ENCODE measurements at regions not wholly inside any gene's neighbourhood (a gene's known extent, or its start where the extent isn't known, plus 50 kb on each side); places are given as distances from the start of the nearest gene placed in this dataset.

DNA sequence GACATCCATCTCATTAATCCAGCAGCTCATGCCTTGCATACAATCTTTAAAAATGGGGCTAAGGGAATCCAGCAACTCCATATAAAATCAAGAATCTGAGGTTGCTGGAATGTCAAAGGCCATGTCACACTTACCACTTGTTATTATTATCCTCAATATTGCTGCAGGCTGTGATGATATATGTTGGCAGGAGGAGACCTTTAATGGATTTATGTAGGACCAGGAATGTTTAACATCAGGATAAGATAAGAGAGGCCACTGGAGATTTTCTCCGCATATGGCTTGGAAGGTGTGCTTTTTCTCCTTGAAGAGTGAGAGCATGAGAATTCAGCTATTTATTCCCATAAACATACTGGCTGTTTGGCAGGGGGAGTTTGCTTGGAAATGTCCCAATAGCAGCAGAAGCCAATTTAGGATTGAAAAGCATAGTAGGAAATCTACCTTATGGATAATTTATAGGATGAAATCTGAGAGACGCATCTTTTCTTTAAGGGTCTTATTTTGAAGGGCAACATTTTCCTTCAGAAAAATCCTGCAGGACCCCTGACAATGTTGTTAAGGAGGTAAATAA lies 481.4 kb downstream of the AGTPBP1 start:
- DNase-seq (ENCODE audit: low read depth, low spot score), result no peak

DNA sequence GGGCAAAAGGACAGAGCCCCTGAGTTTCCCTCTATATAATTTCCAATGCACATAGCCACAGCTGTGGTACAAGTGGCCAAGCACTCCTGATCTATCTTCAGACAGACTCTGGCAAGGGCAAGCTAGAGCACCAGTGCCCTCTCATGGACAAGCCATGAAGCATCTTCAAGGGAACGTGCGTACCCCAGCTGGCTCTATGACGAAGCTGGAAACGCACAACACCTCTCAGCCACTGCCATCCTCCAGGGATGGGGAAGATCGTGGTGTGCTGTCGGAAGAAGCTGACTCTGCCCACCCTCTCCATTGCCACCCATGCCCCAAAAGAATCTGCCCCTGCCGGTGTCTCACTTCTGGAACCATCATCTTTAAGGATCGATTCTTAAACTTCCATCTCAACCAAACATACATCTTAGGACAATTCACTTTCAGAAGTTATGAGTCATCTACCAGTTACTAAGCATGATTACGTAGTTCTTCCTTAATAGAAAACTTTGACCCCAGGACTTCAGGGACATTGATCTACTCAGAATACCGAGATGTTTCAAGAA lies 482.9 kb downstream of the AGTPBP1 start:
- DNase-seq (ENCODE audit: low read depth, low spot score), result peak; percentile 89

DNA sequence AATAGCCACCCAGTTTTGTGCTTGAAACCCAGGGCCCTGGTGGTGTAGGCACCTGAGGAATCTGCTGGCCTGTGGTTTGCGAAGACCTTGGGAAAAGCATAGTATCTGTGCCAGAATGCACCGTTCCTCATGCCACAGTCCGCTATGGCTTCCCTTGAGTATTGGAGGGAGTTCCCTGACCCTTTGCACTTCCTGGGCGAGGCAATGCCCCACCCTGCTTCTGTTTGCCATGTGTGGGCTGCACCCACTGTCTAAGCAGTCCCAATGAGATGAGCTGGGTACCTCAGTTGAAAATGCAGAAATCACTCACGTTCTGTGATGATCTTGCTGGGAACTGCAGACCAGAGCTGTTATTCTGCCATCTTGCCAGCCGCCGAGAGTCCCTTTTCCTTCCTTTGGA lies 483.5 kb downstream of the AGTPBP1 start:
- DNase-seq (ENCODE audit: low read depth, low spot score), result no peak

DNA sequence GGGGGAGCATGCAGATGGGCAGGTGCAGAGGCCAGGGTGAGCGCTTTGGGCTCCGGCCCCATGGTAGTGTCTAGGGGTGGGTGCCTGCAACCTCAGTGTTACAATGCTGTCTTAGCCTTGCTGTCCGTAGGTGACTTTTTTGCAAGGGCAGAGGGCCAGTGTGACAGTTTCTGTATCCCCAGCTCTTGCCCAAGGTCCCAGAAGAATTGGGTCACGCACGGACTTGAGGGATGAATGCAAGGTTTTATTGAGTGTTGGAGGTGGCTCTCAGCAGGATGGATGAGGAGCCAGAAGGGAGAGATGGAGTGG lies 492.5 kb downstream of the AGTPBP1 start:
- DNase-seq (ENCODE audit: low read depth, low spot score), result no peak

DNA sequence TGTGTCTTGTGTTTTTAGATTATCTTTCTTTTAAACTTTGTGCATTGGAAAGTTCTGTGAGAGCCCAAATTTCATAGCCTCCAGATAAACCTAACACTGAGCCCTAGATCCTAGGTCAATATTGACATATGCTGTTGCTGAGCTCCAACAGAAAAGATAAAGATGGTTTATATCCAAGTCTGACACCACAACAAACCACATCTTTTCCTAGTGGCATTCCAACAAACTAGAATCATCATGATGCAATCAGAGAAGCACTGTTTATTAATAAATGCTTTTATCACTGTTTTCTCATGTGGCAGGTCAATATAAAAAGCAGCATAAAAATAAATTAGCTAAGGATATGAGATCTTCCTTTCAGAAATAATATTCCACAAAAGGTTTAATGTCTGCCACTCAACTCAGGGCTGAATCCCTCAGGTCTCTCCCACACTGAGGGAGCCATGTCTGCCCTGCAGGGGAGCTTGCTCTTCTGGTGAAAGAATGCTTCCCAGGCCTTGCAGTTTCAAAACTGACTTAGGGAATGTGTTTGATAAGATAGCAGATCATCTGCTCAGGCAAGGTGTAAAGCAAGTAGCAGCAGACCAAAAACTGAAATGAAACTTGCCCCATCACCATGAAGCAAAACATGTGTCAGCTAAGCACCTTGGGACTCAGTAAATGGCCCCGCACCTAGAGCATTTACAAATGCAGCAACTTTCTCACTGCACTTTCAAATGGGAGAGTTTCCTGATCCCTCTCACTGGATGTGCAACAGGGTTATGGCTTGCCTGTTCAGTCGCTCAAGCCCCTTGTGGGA lies 493.0 kb downstream of the AGTPBP1 start:
- peak; percentile 70 for DNase-seq (ENCODE audit: low read depth, low spot score)

DNA sequence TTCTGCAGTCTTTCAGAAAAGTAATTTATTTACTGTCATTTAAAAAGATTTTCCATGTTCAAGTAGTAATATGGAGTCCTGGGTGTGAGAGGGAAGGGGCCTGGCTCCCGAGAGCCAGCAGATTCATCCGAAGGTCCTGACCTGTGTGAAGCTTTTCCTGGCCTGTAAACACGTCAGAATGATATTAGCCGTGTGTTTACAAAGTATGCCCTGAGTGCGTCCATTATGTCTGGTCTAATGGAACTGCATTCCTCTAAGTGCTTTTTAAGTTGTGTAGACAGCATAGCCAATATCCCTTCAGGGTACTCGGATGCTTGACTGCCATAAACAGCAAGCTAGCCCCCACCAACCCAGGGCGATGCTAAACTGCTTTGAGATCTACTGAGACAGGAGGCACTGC lies 495.2 kb downstream of the AGTPBP1 start:
- no peak for DNase-seq (ENCODE audit: low read depth, low spot score)

DNA sequence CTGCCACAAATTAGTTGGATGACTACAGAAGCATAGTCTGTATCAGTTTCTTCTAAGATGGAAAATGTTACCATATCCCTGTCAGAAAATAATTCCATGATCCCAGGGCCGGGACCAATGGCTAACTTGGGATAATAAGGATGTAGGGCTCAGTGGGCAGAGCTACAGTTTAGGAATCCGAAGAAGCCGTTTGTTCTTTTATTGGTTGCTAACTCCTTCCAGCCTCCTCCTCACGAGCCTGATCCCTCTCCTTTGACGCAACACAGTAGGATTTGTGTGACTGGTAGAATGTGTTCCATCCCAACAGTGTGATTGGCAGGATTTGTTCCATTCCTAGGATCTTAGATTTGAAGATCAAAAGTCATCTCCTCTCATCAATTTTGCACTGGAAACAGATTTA lies 496.9 kb downstream of the AGTPBP1 start:
- no peak for DNase-seq (ENCODE audit: low read depth, low spot score)

DNA sequence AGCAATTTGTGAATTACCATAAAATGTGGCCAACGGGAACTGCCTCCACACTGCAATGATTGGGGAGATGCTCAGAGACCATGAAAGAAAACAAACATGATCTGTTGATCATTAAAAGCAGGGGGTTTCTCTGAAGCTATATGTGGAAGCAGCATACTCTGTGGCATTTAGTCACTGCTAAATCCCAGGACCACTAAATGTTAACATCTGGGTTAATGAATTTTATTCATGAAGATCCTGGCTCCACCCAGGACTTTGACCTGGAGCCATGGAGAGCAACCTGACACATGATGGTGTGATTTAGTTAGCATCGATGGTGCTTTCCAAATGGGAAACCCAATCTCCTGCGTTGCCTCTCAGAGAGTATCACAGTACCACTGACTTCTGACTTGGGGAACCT lies 497.8 kb downstream of the AGTPBP1 start:
- DNase-seq (ENCODE audit: low read depth, low spot score), result no peak

DNA sequence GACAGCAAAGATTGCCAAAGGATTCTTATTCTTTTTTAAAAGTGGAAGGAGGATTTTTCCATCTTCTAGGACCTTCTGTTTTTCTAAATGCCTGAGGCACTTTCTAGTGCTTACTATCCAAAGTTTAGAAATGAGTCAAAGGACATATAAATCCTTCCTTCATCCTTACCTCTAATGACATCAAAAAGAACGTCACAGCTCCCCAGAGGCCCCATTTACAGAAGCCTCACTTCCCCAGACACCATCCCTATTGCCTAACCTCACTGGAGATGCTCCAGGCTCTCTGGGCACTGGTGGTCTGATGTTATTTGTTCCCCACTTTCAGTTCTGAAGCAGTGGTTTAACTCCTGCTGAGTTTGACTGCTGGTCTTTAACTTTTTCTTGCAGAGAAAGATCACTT lies 504.3 kb downstream of the AGTPBP1 start:
- no peak for DNase-seq (ENCODE audit: low read depth, low spot score)

DNA sequence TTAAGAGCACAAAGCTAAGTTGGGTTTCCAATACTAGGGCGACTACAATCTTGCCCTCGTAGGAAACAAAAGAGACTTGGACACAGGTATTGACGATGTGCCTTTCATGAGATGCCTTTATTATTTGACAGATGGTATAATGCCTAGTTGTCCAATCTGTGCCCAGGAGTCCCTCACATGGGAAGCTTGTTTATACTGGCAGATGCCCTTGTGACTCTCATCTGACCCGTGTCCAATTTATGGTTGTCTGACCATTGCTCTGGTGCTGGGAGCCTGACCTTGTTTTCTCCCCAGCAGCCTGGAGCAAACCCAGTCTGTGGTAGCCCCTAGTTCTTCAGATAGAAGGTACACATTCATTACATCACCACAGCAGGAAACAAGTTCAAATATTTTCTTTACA lies 511.7 kb downstream of the AGTPBP1 start:
- DNase-seq (ENCODE audit: low read depth, low spot score), result no peak

DNA sequence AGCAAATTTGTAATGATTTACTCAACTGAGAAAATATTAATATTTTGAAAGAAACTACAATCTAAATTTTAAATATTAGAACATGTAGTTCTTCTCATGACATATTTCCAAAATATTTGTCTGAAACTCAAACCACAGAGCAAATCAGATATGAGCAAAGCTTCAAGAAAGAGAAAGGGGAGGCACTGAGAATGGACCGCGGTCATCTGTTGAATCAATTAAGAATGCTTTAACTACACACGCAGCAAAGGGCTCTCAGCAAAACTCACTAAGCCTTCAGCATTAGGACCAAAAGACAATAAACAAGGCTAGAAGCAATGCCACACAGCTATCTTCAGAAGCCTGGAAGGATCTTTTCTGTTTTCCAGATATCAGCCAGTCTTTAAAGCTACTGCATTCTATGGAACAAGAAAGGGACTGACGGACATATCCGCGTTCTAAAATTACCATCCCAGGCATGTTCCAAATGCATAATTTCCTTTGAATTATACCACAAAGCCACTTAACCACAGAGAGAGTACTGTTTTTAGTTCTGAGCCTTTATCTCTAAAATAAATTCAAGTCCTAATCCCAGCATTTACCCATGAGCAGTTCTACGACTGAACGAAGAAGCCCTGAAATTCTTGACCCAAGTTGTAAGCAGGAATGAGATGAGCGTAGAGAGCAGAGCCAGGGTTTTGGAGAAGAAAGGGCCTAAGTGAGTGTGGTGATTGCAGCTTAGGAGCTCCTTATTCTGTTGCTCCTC lies 513.5 kb downstream of the AGTPBP1 start:
- DNase-seq (ENCODE audit: low read depth, low spot score), result peak; percentile 62

DNA sequence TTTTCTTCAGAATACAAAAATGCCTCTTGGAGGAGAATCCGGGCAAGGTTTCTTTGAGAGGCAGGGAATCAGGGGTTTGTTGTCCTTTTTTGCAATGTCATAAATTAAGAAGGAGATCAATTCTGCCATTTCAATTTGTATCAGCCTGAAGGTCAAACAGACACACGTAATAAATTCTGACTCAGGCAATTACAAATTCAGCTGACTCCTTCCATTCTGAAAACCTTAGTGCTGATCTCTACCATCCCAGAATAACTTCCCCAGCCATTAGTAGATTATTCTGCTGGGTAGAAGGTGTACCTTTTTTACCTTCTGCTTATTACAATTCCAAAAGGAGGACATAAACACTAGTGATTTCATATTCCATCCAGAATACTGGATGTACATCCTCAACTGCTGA lies 516.6 kb downstream of the AGTPBP1 start:
- DNase-seq (ENCODE audit: low read depth, low spot score), result no peak

DNA sequence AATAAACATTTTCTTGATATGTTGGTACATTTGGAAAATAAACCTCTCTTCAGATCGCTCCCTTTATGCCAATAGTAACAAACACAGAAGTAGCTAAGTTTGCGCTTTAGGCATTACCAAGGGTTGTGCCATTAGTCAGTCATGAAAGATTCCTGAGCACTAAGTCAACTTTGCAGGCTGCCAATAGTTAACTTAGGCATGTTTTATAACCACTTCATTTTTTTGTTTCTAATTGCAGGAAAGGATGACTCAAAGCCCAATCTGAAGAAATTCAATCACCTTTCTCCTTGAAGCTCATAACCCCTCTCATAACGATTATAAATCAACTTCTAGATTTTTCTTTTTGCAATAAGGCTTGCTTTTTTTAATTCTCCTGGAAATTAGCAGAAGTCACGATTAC lies 517.0 kb downstream of the AGTPBP1 start:
- DNase-seq (ENCODE audit: low read depth, low spot score), result peak; percentile 91

DNA sequence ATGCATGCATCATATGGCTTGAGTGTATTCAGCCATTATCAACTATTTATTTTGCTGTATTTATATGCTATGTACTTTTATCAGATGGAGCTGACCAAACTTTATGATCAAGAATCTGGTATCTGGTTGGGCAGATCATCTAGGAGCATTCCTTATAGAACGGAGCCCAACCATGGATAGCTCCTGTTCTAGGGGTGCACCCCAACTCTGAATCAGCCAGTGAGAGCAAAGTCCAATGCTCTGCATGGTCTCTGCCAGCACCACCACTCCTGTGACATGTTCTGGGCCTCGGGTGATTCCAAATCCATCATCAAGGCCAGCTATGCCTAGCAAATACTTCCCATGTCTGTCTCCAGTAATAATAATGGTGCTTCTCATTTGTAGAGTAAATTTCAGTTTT lies 517.5 kb downstream of the AGTPBP1 start:
- no peak for DNase-seq (ENCODE audit: low read depth, low spot score)

DNA sequence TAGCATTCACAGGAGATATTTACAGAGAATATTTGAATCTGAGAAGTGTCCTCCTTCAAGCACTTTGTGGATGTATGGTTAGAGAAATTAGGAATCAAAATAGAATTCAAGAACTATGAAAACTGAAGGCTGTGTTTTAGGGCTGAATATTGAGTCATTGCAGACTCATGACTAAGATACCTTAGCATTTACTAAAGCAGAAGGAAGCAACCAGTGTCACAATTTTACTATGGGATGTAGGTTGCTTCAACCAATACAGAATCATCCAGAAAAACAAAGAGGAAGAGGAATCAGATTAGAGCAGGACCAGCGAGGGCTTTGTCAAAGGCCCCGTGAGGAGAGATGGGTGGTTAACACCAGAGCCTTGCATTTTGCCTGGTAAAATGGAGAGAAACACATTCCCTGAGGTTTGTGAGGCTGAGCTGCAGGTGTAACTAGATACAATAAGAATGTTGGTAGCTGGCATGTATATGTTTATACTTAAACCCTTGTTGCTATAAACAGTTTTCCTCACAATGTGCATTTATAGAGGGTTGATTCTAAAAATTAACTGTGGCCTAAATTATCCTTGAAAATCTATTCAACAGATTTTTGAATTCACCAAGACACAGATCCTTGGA lies 518.1 kb downstream of the AGTPBP1 start:
- DNase-seq (ENCODE audit: low read depth, low spot score), result no peak

DNA sequence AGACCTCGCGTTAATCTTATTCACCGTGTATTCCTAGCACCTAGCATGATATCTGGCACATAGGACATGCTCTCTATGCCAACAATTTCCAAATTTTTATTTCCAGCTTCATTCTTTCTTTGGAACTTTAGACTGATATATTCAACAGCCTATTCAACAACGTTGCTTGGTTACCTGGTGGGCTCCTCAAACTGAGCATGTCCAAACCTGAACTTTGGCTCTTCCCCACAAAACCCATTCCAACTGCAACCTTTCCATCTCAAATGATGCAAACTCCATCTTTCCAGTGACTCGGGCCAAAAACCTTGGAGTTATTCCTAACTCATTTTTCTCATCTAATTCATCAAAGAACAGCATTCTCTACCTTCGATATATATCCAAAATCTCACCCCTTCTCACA lies 525.2 kb downstream of the AGTPBP1 start:
- no peak for DNase-seq (ENCODE audit: low read depth, low spot score)

DNA sequence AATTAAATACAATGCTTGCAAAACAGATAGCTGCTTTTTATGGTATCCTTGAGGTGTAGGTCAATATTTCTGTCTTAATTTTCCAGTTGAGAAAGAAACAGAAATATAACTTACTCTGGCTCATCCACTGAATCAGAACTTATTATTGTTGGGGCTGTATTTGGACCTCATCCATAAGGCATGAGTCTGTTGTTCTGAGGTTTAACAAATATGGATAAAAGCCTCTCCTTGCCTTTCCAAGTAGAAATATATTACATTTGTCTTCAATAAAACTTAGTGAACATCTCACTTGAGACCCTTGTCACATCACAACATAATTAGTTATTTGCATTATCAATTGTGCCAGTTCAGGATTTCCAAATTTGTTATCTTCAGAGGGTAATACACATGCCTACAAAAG lies 525.8 kb downstream of the AGTPBP1 start:
- no peak for DNase-seq (ENCODE audit: low read depth, low spot score)

DNA sequence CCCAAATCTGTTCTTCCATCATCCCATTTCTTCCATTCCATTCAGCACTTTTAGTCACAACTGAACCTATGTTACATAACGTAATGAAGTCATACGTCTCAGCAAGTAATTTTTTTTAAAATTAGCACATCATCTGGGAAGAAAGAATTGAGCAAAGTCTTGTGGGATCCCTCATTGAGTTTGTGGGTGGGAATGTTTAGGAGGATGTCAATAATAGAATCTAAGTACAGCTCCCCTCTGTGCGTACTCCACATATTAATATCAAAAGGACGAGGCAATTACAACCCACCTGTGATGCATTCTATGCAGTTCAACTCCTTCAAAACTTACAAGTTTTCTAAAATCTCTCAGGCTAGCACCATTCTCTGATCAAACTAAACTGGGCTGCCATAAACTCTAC lies 526.3 kb downstream of the AGTPBP1 start:
- no peak for DNase-seq (ENCODE audit: low read depth, low spot score)

DNA sequence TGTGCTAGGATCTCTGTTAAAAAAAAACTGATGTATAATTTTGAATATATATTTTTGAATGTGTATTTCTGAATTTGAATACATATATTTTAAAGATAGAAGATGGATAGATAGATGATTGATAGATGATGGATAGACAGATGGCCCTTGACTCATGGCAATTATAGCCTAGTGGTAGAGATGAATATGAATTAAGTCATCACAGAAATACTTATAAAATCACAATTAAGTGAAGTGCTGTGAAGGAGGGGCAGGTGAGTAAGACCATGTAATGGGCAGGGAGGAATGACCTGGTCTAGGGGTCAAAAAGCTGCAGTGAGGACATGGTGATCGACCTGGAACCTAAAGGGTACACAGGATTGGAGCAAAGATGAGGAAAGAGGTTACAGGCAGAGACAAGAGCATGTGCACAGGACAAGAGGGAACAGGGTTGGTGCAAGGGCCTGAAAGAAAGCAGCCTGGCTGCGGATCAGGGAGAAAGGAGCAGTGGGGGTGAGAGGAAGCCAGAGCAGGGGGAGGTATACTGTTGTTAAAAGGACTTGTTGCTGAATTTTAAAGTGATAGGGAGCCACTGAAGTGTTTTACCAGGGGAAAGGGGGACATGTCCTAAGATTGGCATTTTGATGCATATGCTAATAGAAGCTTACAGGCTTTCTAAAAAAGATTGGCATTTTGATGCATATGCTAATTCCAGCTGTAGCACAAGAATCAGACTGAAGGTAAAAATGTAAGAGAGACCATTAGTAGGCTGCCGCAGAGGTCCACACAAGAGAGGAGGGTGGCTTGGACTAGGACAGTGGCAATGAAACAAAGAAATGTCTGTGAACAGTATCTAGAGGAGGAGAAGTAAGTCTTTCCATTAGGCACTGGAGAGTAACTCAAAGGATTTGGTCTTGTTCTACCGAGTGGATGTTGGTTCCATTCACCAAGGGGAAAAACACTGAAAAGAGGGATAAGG lies 527.8 kb downstream of the AGTPBP1 start:
- DNase-seq (ENCODE audit: low read depth, low spot score), result no peak

DNA sequence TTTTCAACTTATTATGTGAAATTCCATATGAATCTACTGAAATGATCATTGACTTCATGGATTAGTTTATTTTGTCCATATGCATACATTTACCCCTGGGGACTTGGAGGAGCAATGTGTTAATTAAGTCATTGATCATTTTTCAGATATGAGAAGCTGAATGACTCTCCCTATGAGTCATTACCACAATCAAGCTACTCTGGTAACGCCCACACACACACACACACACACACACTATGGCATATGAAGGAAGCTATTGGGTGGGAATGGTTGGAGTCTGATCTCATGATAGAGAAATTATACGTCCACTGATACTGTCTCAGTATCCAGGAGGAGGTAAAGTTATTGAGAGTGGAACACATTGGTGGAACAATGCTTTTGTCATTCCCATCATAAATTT lies 528.9 kb downstream of the AGTPBP1 start:
- DNase-seq (ENCODE audit: low read depth, low spot score), result peak; percentile 79

DNA sequence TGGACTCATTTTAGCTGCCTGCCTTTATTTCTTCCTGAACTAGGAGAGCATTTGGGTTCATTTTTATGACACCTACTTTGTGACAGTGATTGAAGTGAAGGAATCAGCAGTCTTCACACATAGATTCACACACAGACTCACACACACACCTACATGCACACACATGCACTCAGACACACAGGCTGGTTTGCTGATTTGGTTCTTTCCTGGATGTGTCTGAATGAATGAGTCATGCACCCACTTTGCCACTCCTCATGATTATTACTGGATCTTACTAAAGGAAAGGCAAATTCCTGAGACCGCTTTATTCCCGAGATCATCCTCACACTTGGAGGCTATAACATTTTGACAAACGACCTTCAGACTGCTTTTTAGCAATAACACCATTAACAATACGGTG lies 529.5 kb downstream of the AGTPBP1 start:
- DNase-seq (ENCODE audit: low read depth, low spot score), result peak; percentile 80
